ENCODE measurements at regions not wholly inside any gene's neighbourhood (a gene's known extent, or its start where the extent isn't known, plus 50 kb on each side); places are given as distances from the start of the nearest gene placed in this dataset.

GRCh38 chr18:55743133-55743532 is 155.1 kb upstream of the TCF4 start:
- TF ChIP-seq SP2 (IDR thresholded peaks at IDR 0.05; ENCODE audit: low read length) (no peak), YY1 (IDR thresholded peaks at IDR 0.05; ENCODE audit: low read depth, low read length) (no peak)
- TF ChIP-seq, protein P1, sequence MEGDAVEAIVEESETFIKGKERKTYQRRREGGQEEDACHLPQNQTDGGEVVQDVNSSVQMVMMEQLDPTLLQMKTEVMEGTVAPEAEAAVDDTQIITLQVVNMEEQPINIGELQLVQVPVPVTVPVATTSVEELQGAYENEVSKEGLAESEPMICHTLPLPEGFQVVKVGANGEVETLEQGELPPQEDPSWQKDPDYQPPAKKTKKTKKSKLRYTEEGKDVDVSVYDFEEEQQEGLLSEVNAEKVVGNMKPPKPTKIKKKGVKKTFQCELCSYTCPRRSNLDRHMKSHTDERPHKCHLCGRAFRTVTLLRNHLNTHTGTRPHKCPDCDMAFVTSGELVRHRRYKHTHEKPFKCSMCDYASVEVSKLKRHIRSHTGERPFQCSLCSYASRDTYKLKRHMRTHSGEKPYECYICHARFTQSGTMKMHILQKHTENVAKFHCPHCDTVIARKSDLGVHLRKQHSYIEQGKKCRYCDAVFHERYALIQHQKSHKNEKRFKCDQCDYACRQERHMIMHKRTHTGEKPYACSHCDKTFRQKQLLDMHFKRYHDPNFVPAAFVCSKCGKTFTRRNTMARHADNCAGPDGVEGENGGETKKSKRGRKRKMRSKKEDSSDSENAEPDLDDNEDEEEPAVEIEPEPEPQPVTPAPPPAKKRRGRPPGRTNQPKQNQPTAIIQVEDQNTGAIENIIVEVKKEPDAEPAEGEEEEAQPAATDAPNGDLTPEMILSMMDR (IDR thresholded peaks at IDR 0.05; ENCODE audit: control extremely low read depth in 1 of 3, insufficient read depth in 1 of 3, low read depth in 1 of 3, low read length in 3 of 3): no peak

All from H1 (cell line).